ENCODE measurements at regions not wholly inside any gene's neighbourhood (a gene's known extent, or its start where the extent isn't known, plus 50 kb on each side); places are given as distances from the start of the nearest gene placed in this dataset.

- TF ChIP-seq RAD21 (IDR thresholded peaks at IDR 0.05) (no peak), CTCF (IDR thresholded peaks at IDR 0.05; ENCODE audit: low read depth, low read length, missing input control) (no peak), GABPA (IDR thresholded peaks at IDR 0.05 in 1 of 2, conservative IDR thresholded peaks at IDR 0.05 in 1 of 2) (no peak)
Measured at GRCh38 chr4:11514779-11515419, 86.2 kb upstream of the HS3ST1 start.
